Astrocyte of the hippocampus (primary cell): ENCODE measurements at regions not wholly inside any gene's neighbourhood (a gene's known extent, or its start where the extent isn't known, plus 50 kb on each side); places are given as distances from the start of the nearest gene placed in this dataset.

Experiments
- DNase-seq: peaks from one replicate; pipeline ENCODE4 v3.0.0; 2011; ENCODE audit warnings: low read depth, low spot score

DNA sequence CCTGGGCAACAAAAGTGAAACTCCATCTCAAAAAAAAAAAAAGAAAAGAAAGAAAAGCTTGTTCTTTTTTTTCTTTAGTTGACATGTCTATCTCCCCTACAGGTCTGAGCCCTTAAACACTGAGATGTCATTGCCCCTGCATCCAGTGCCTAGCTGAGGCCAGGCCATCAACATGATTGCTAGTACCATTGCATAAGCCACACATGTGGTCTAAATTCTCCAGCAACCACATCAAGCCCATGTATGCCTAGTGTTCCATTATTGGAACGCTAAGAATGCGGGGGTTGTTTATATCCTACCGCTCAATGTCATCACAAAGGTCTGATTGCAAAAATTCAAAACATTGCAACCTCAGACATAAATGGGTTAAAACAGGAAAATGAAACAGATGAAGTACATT lies 62.7 kb downstream of the NPTX2 start:
- no peak for DNase-seq

DNA sequence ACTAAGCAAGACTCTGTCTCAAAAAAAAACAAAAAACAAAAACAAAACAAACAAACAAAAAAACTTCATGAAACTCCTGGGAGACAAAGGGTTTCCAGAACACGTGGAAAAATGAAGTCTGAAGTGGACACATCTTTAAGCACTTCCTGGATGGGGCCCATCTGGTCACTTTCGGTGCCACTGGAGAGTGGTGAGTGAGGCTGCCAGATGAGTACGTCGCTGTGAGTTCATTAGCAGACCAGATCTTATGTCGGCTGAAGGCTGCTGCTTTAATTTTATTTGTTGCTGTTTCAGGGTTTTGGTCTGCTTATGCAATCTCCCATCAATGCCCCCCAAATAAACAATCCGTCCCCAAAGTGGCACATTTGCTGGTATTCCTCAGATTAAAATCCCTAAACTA lies 64.4 kb downstream of the NPTX2 start:
- DNase-seq, result no peak

DNA sequence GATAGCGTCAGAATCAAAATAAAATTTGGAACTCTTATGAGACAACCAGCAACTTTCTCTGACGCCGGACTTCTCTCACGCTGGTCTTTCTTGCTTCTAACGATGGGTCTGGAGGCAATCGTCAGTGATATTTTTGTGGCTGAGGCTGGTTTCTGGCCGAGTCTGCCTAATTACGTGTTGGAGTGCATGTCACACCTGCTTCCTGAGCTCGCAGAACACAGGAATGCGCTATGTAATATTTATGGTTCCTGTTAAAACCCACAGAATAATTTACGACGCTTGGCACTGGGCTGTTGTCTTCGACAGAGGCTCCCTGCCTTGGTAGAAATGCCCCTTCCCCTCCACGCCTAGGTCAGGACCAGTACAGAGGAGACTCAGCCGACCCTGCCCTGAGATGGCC lies 64.9 kb downstream of the NPTX2 start:
- DNase-seq, result no peak

DNA sequence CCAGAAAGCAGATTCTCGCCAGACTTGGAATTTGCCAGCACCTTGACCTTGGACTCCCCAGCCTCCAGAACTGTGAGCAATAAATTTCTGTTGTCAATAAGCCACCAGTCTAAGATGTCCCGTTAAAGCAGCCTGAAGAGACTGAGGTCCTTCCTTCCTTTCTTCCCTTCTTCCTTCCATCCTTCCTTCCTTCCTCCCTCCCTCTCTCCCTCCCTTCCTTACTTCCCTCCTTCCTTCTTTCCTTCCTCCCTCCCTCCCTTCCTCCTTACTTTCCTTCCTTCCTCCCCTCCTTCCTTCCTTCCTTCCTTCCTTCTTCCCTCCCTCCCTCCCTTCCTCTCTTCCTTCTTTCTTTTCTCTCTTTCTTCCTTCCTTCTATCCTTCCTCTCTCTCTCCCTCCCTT lies 66.4 kb downstream of the NPTX2 start:
- DNase-seq, result no peak

DNA sequence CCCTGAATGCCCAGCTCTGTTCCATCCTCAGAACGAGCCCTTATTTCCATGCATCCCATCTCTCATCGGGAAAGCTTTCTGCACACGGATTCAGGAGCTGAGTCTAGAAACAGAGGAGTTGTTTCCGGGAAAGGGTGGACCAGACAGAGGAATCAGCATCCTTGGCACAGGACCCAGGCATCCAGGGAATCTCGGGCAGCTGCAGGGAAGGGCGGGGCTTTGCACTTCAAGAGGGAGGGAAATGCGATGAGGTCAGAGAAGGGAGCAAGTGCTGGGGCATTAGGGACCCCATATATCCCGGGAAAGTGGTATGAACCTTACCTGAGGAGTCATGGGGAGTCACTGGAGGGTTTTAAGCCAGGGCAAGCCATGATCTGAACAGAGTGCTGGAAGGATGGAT lies 68.5 kb downstream of the NPTX2 start:
- DNase-seq, result no peak

DNA sequence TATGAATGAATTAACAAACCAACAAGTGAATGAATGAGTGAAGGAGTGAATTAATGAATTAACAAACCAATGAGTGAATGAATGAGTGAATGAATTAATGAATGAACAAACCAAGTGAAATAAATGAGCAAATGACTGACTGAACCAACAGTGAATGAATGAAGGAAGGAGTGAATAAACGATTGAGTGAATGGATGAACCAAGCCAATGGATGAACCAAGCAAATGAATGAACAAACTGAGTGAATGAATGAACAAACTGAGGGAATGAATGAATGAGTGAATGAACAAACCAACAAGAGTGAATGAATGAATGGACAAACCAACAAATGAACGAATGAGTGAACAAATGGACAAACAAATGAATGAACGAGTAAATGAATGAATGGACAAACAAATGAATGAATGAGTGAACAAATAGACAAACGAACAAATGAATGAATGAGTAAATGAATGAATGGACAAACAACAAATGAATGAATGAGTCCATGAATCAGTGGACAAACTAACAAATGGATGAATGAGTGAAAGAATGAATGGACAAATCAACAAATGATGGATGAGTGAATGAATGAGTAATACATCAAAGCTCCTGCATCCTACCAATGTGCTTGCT lies 69.5 kb downstream of the NPTX2 start:
- DNase-seq, result no peak

DNA sequence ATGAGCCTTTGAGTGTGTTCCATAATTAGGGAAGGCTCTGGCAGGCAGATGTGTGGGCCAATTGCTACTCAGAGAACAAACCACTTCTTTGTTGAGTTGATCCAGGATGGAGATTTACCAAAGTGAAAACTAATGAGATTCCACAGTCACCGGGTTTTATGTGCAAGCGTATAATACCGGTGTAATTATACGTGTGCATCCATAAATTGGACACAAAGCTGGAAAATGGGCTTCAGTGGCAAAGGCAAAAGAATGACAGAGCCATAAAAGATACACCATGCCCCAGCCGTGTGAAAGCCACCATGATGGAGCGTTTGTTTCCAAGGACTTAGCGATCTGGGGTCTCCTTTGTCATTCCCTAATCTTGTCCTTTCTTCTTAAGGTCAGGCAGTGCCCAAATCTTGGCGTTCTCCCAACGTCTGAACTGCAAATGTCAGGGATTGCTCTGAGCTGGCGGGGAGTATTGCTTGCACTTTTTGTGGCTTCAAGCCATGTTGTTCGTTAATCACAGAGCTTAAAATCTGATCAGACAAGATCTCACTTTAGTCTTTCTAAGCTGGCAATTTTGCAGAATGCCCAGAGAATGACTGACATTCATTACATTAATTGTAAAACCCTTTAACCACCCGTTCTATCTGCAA lies 70.1 kb downstream of the NPTX2 start:
- DNase-seq, result peak; percentile 5

DNA sequence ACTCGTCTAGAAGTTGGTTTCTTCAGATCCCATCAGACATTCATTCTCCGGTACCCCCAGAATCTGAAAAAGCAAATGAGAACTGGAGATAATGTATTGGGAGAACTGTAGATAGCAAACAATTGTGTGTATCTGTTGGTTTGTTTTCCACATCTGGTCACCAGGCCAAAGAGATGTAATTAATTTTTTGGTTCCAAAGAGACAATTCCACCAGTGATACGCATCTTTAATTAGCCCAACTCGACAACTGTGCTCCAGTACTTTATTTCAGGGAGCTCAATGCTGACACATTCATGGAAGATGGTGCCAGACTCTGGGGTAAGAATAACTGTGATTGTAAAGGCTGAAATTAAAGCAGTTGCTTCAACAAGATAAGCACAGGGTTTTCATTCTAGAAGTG lies 74.5 kb downstream of the NPTX2 start:
- DNase-seq, result no peak

DNA sequence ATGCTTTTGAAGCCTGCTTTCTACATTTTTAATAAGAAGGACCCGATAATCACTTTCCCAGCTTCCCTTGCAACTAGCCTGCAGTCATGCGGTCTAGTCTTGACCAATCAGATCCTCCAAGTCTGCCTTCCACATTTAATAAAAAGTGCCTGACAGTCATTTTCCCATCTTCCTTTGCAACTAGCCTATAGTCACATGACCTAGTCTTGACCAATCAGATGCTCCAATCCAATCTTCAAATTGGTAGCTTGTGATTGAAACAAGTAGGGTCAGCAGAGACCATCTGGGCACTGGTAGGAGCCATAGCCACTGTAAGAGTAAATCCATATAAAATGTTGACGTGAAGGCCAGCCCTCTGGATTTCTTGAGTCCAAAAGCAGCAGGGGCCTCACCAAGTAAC lies 80.0 kb downstream of the NPTX2 start:
- DNase-seq, result no peak

DNA sequence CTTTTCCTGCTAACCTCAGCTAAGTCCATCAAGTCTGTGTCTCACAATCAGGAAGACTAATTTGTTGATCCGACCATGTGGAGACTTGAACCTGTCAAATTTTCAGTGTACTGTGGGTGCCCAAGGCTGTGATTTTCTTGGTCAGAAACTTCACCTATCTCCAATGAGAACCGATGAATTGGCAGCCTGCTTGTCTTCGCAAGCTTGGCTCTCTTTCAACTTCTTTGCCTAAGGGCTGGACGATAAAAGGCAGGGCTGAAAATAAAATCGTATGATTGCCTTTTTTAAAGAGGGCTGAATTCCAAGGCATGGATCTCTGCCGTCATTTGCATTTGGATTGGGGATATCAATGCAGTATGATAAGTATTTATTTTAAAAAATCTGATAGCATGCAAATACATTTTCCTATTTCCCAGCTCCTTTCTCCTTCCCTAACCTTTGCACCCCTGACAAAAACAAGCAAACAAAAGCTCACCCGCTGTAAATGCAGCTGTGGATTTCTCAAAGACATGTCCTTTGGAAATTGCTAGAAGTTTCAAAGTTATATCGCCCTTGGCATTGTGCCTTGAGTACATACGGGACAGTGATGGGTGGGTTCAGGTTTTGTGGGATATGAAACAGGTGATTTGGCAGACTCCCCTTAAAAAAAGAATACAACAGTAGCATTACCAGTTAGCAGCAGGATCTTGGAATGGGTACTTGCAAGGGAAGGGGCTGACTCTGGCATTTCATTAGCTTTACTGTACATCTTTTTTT lies 80.6 kb downstream of the NPTX2 start:
- DNase-seq, result no peak

DNA sequence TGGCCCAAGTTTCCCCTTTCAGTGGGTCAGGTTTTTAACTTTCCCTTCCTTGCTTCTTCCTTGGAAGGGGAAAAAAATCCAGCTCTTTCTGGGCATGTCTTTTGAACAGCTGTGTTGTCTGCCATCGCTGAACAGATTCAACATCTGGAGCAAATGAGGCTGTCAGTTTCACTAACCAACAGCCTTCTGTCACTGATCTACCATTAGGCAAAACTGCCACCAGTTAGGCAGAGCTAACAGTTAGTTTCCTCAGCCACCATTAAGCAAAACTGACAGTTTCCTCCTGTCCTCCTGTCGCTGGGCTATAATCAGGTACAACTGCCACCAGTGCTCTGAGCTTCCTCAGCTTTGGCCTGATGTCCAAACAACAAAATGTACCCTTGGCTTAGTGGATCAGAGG lies 81.9 kb downstream of the NPTX2 start:
- no peak for DNase-seq

DNA sequence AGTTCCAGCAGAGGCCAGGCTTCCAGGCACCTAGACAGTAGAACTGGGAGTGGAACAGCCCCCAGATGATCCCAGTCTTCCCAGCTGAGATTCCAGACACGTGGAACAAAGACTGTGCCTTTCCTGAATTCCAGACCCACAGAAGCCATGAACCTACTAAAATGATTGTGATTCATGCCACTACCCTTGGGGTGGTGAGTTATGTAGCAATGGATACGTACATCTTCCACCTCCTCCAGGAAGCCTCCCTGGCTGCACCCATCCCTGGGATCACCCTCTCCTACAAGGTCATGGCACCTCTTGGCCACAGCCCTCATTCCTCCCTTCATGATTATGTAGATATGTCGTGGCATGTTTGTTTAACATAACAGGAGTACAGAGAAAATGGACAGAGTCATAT lies 83.4 kb downstream of the NPTX2 start:
- no peak for DNase-seq

DNA sequence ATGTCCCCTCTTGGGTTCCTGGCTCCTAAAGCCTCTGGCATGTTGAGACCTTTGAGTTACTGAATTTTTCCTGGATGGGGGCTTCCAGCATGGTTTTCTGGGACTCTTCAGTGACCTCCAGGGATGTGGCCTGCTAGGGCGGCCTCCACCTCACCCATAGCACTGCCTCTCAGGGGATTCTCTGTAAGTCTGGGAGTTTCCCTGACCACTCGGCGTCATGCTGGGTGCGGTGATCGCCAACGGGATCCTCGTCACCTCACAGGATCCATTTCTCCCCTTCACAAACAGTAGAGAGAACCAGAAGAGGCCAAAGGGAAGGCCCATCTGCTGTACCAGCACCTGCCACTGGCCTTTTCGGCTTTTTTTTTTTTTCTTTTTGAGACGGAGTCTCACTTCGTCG lies 84.3 kb downstream of the NPTX2 start:
- DNase-seq, result no peak

DNA sequence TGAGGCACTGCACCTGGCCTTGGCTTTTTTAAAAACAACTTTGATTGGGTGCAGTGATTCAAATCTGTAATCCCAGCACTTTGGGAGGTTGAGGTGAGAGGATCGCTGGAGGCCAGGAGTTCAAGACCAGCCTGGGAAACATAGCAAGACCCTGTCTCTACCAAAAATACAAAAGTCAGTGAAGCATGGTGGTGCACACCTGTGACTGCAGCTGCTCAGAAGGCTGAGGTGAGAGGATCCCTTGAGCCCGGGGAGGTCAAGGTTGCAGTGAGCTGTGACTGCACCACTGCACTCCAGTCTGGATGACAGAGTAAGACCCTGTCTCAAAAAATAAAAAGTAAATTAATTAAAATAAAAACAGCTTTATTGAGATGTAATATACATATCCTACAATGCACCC lies 84.9 kb downstream of the NPTX2 start:
- DNase-seq, result no peak

DNA sequence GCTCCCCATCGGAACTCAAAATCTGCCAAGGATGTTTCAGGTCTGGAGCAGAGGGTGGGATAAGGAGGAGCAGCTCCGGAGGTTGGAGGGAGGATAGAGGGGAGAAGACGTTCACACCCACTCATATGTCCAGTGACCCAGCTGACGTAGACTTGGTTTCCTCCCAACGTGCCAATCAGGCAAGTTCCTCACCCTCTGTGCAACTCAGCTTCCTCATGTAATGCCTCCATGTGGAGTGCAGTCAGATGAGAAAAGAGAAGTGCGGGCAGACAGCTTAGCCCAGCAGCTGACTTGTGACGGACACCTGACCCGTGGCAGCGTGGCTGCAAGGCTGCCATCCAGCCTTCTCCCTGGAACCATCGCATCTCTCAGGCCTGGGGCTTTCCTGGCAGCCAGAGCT lies 86.8 kb downstream of the NPTX2 start:
- no peak for DNase-seq

DNA sequence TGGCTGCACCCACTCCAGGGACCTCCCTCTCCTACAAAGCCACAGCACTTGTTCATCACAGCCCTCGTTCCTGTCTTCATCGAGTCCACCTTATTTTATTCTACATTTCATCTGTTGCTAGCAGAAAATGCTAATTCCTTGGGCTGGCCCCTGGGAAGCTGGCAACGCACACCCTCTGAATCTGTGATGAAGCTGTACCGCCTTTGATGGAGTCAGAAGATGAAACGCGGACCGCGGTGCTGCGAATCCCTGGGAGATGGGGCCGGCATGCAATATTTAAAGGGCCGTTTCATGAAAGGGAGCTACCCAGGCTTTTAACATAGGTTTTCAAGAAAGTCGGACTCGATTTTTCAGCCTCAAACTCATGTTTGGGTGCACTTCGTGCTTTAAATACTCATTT lies 88.5 kb downstream of the NPTX2 start:
- no peak for DNase-seq

DNA sequence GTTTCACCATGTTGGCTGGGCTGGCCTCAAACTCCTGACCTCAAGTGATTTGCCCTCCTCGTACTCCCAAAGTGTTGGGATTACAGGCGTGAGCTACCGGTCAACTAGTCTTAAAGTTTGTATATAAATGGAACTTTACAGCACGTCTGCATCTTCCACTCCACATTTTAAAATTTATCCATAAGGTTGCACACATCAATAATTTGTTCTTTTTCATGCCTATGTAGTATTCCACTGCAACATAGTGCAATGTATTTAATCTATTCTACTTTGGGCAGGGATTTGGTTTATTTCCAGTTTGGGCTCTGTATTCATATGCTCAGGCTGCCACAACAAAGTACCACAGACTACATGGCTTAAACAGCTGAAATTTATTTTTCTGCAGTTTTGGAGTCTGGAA lies 90.0 kb downstream of the NPTX2 start:
- DNase-seq, result no peak

DNA sequence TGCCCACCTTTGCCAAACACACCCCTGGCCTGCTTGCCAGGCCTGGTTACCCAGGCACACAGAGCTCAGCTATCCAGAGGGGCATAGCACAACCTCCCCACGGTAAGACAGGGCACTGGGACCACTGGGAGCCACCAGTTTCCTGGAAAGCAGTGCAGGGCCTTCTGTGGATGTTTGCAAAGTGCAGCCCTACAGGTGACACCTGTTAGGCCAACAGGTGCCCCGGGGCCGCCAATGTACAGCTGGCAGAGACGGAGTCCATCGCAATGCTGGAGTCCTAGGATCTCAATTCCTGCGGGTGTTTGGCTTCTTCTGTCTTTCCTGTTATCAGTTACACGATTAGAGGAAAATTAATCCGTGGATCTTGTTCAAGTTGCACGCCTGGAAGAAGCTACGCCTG lies 94.9 kb downstream of the NPTX2 start:
- no peak for DNase-seq

DNA sequence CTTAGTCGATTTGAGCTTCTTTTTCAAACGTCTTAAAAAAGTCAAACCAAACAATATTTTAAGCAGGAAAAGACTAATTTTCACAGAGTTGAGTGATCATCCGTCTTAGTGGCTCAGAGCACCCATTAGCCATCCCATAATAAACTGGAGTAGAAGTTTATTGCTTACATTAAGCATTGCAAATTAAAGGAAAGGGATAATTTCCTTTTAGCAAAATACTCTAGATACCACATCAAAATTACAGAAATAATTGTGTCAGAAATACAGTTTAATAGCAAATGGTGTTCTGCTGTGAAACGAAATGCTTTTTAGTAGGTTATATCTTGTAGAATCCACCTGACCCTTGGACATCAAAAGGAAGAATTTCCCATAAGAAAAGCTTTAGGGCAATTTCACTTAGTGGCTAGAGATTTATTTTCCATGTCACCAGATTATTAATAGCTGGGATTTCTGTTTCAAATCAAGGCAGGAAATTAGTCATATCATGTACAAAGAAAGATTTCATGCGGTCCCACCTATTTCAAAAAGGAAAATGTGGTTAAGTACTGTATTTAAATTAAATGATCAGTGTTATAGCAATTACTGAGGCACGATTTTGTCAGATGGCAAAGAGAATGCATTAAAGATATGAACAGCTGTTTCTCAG lies 96.2 kb downstream of the NPTX2 start:
- no peak for DNase-seq

DNA sequence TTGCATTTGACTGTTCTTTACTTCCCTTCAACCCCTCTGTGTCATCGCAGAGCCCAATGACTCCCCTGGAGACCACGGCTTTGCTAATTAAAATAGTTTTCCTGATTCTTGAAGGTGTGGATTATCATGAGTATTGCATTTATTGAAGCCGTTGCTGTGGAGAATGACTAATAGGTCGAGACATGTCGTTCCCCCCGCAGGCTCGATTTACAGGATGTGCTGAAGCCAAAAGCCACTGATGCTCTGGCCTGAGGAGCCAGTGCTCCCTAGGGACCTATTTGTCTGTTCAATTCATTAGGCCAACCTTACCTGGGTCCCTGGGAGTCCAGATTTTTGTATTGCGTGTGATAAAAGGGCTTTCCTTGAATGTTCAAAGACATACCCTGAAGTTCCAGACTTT lies 102.3 kb downstream of the NPTX2 start:
- DNase-seq, result no peak

DNA sequence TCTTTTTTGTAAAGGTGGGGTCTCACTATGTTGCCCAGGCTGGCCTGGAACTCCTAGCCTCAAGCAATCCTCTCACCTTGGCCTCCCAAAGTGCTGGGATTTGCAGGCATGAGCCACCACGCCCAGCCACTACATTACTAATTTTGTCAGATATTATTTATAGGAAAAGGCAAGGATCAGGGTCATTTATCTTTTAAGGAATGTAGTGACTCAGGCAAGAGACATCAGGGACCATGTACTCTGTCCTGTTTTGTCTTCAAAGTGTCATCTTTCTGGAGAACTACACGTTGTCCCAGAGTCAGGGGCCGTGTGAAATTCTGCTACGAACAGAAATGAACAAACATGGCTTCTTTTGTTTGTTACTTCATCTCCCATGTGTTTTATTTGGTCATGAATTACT lies 105.3 kb downstream of the NPTX2 start:
- no peak for DNase-seq

DNA sequence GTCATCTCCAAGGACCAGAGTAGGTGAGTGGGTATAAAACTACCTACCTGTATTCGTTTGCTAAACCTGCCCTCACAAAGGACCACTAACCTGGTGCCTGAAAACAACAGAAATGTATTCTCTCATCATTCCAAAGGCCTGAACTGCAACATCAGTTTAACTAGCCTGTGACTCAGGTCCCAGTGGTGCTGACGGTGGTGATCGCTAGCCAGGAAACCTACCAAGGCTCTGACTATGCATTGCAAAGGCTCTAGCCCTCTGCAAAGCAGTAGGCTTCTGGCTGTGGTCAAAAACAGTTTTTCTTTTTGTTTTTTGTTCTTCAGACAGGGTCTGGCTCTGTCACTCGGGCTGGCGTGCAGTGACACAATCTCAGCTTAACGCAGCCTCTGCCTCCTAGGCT lies 107.5 kb downstream of the NPTX2 start:
- no peak for DNase-seq
